Renal cortex interstitium (tissue), 11 donors: ENCODE measurements at regions not wholly inside any gene's neighbourhood (a gene's known extent, or its start where the extent isn't known, plus 50 kb on each side); places are given as distances from the start of the nearest gene placed in this dataset.

Experiments
- DNase-seq, 11 donors: peaks; one replicate each; pipeline ENCODE4 v3.0.0-alpha.2; 2013; ENCODE audit warnings: low read depth in 9 of 11, low spot score in 4 of 11; ENCODE audit errors: extremely low read depth in 1 of 11

DNA sequence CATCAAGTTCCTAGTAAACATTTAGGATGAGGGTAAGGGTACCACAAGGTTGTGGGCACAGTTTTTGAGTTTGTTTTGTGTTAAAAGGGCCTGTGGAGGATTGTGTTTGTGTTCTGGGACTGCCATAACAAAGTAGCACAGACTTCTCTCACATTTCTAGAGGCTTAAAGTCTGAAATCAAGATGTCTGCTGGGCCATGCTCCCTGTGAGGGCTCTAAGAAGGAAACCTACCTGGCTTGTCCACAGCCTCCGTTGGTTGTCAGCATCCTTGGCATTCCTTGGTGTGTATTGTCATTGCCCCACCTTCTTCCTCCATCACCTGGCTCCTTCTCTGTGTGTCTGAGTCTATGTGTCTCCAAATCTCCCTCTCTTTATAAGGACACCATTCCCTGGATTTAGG, 808.1 kb upstream of the RBFOX1 start:
- no peak for DNase-seq

- DNase-seq, result peak in 3 of 11 donors; percentile 7 to 16 (median 9)
Observed at GRCh38 chr16:6517020-6517720, 815.5 kb upstream of the RBFOX1 start.

GRCh38 chr16:6512512-6512911, 820.1 kb upstream of the RBFOX1 start:
- no peak for DNase-seq

GRCh38 chr16:6510261-6510660, 822.4 kb upstream of the RBFOX1 start:
- DNase-seq, result no peak

- DNase-seq, result no peak
Observed at GRCh38 chr16:6499413-6499812, 833.2 kb upstream of the RBFOX1 start.

GRCh38 chr16:6498858-6499257, 833.8 kb upstream of the RBFOX1 start:
- DNase-seq, result no peak

GRCh38 chr16:6496996-6497395, 835.6 kb upstream of the RBFOX1 start:
- no peak for DNase-seq

DNA sequence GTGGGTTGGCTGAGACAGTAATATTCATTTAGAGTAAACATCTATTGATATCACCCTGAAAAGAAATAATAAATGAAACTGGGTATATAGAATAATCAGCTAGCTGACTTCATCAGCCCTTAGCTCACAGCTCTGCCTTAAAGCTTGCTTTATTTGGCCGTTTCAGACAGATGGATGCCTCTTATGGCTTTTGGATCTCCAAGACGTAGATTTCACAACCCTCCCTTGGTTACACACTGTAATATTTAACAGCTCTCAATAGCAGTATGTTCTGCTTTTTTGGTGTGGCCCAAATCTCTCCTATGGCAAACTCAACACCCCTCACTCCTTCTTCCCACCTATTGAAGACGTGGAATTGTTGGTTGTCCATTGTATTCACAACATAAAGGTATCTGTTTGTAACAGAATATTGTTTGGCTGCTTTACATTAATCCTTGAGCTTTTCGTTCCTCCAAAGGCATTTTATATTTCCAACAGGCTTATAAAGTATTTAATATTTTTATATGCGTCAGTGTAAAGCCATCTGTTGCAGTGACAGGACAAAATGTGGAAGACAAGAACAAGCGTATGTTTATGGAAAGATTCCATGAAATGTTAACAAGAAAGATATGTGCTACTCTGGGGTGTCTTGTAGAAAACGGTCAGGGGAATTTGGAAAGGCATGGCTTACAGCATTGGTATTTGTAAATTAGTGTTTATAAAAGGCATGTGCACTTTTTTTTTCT, 837.0 kb upstream of the RBFOX1 start:
- no peak for DNase-seq

DNA sequence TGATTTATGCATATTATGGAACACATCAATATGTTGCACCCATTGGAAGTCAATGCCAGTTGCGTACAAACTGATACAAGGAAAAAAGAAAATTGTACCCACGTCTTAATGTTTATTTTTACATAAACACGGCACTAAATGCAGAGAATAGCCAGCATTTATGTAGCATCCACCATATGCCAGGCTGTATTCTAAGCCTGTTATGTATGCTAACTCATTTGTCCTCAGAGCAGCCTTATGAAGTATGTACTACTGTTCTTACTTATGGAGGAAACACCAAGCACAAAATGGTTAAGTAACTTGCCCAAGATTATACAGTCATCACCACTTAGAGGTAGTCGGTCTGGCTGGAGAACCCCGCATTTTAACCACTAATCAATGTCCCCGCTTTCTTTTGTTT, 837.9 kb upstream of the RBFOX1 start:
- DNase-seq, result no peak

DNA sequence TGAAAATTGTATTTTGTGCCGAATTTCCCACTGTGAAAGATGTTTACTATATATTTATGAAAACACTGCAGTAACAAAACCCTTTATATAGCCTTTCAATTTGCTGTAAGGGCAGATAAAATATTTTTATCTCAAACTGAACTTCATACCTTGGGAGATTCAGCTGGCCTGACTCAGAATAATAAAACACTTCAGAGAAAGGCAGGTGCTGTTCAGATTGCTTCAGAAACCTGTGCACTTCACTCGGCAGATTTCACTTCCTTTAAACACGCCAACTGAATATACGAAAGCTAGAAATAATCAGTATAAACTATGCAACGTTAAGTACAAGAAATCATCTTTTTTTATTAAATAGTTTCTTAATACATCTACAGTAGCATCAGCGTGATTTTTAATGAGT, 839.1 kb upstream of the RBFOX1 start:
- DNase-seq, result no peak

DNA sequence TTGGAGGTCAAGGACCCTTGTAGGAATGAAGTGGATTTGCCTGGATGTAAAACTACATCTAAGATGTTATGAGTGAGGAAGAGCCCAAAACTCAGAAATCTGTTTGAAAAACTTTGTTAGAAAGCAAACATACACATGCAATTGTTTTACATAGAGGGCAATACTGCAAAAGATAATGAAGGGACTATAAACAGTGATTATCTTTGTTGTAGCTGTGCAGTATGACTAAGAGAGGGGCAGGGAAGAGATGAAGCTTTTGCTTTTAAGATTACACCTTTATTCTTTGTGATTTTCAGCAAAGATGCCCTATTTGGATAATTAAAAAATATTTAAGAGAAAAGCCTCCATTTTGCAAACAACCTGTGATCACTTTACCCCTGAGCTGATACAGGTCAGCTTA, 839.9 kb upstream of the RBFOX1 start:
- DNase-seq, result no peak

- DNase-seq, result no peak
Observed at GRCh38 chr16:6484935-6485334, 847.7 kb upstream of the RBFOX1 start.

DNA sequence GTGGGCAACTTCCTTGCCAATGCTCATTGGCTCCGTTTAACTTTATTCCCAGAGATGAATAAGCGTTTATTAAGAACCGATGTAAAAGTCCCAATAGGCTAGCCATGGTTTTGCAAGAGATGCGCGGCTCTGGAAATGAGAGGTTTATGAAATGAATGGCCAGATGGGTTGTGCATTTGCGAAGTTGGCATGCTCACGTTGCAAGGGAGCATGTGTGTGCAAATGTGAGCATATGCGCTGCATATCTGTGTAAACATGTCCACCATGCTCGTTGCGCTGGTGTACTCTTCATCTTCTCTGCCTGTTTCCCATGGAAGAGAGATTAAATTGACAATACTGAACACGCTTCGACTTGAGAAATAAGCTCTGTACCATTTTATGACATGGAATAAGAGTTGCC, 848.6 kb upstream of the RBFOX1 start:
- no peak for DNase-seq

DNA sequence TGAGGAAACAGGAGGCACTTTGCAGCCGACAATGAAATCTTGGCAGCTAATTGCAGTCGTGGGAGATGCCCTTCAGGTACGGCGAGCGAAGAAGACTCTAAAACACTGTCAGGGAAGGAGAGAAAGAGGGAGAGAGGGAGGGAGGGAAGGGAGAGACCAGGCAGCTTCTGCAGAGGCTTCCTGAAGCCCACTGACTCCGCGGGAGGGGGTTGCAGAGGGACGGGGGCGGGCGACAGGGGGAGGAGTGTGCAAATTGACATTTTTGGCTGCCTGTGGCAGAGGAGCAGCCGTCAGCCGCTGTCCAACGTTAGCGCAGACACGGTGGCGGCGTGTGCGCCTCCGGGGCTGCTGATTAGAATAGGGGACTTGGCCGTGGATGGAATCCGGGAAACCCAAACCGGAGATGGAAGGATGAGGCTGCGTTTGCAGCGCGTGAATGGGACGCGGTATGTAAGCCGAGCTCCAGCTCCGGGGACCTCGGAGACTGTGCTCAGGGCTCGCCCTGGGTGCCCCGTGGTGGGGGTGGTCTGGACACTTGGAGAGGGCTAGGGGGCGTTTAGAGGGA, 849.1 kb upstream of the RBFOX1 start:
- peak in 4 of 11 donors; percentile 0 to 9 (median 5) for DNase-seq

GRCh38 chr16:6482696-6483468, 849.8 kb upstream of the RBFOX1 start:
- peak in 1 of 11 donors; percentile 0 for DNase-seq

DNA sequence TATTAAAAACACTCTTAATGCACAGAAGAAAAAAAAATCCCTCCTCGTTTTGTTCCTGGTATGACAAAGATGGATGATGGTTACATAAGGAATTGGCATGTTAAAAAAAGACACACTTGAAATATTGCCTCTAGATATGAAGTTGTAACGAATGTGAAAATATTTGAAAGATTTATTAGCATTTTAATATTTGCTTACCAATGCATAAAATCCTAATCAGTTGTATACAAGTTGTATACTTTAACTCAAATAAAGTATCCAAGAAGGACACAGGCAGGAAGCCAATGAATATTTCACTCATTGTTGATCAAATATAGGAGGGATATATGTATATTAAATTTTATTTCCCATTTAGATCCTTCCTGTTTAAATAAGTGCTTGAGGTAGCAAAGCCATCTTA, 850.8 kb upstream of the RBFOX1 start:
- DNase-seq, result no peak

DNA sequence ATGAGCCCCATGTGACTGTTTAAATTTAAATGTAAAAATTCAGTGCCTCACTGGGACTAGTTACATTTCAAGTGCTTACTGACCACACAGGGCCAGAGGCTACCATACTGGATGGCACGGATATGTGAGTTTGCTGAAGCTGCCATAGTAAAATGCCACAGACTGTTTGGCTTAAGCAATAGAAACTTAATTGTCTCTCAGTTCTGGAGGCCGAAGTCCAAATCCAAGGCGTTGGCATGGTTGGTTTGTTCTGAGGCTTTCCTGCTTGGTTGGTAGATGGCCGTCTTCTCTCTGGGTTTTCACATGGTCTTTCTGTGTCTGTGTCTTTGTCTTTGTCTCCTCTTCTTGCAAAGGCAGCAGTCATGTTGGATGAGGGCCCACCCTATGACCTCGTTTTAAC, 878.9 kb upstream of the RBFOX1 start:
- DNase-seq, result no peak

GRCh38 chr16:6447021-6447790, 885.4 kb upstream of the RBFOX1 start:
- no peak for DNase-seq

GRCh38 chr16:6446370-6446769, 886.3 kb upstream of the RBFOX1 start:
- DNase-seq, result no peak
